GM12878 (cell line): ENCODE measurements at regions not wholly inside any gene's neighbourhood (a gene's known extent, or its start where the extent isn't known, plus 50 kb on each side); places are given as distances from the start of the nearest gene placed in this dataset.

Experiments used
- ATAC-seq: fragments of 200-7000 bp; cut with Tn5 transposase; 3 replicates; pipeline ENCODE4 v1.9.1; 2020; ENCODE audit warnings: mild to moderate bottlenecking, moderate library complexity
- BruUV-seq: library from RNA; stranded (reverse); fragments of 400-500 nt; replicated peaks from 2 replicates; lab custom pipeline; 2021; lab: Mats Ljungman, UMichigan
- CTCF ChIA-PET: fragments of 300-600 bp; sonication (Branson Sonifier 250); formaldehyde crosslinking; extraction: SDS; loops from one replicate; lab custom pipeline; 2021; ENCODE audit warnings: inconsistent platforms; lab: Yijun Ruan, JAX
- POLR2A ChIA-PET: fragments of 350-600 bp; formaldehyde crosslinking; extraction: SDS; loops from one replicate; lab custom pipeline; 2021; ENCODE audit warnings: inconsistent platforms; lab: Charles Lee
- RAD21 ChIA-PET: fragments of 300-600 bp; sonication (Branson Sonifier 250); formaldehyde crosslinking; loops from one replicate; lab custom pipeline; 2023; ENCODE audit warnings: antibody characterized with exemption; ENCODE audit not compliant: unreplicated experiment; lab: Charles Lee
- SMC1A ChIA-PET: fragments of 300-600 bp; sonication (Branson Sonifier 250); formaldehyde crosslinking; loops from one replicate; lab custom pipeline; 2023; ENCODE audit not compliant: unreplicated experiment, uncharacterized antibody; lab: Charles Lee
- DNase-seq: peaks from one replicate; pipeline ENCODE4 v3.0.0-alpha.2; 2011; ENCODE audit warnings: low read depth, low spot score
- FAIRE-seq: peaks from 3 replicates; lab custom pipeline; 2011; peaks lifted over from hg19 to GRCh38; lab: Jason Lieb, UNC
- H2AFZ ChIP-seq: 2 replicates; pipeline ENCODE4 v1.6.0; 2011; ENCODE audit warnings: low read depth, low read length, control low read depth; ENCODE audit not compliant: control insufficient read depth
- H3K27ac ChIP-seq: 2 replicates; pipeline ENCODE4 v1.5.1; 2011; ENCODE audit warnings: control low read depth; ENCODE audit not compliant: control insufficient read depth, insufficient read depth
- H3K27me3 ChIP-seq, 2 experiments: replicated peaks in 1 of 2; 2 replicates each; pipeline versions ENCODE4 v1.6.0 to v1.6.1; 2011; ENCODE audit warnings: low read length in 1 of 2; ENCODE audit not compliant: control insufficient read depth in 2 of 2, insufficient read depth in 2 of 2
- H3K36me3 ChIP-seq, 2 experiments: 2 replicates each; pipeline ENCODE4 v1.5.1; 2011; ENCODE audit warnings: low read length in 1 of 2; ENCODE audit not compliant: control insufficient read depth in 2 of 2, insufficient read depth in 2 of 2
- H3K4me1 ChIP-seq: 2 replicates; pipeline ENCODE4 v1.6.1; 2011; ENCODE audit warnings: mild to moderate bottlenecking, low read length, moderate library complexity, mixed read lengths; ENCODE audit not compliant: control insufficient read depth, insufficient read depth
- H3K4me2 ChIP-seq: 2 replicates; pipeline ENCODE4 v1.6.0; 2011; ENCODE audit warnings: control low read depth; ENCODE audit not compliant: control insufficient read depth, insufficient read depth
- H3K4me3 ChIP-seq: fragments of 200-600 bp; sonication (generic); 2 replicates; pipeline ENCODE4 v1.5.1; 2016
- H3K79me2 ChIP-seq: 2 replicates; pipeline ENCODE4 v1.6.0; 2011; ENCODE audit warnings: low read length; ENCODE audit not compliant: control insufficient read depth, insufficient read depth
- H3K9ac ChIP-seq: 2 replicates; pipeline ENCODE4 v1.8.0; 2011; ENCODE audit warnings: low read length, control low read depth, mixed read lengths; ENCODE audit not compliant: control insufficient read depth, insufficient read depth
- H3K9me3 ChIP-seq: replicated peaks from 3 replicates; pipeline ENCODE4 v1.5.1; 2011; ENCODE audit warnings: mild to moderate bottlenecking, low read length; ENCODE audit not compliant: control insufficient read depth, insufficient read depth
- H4K20me1 ChIP-seq: 2 replicates; pipeline ENCODE4 v1.6.0; 2011; ENCODE audit not compliant: control insufficient read depth, insufficient read depth
- ELK1 ChIP-seq: IDR thresholded peaks from 2 replicates; pipeline ENCODE4 v1.6.1; 2012; ENCODE audit warnings: low read depth, low read length, improper control_type of control experiment
- HSF1 ChIP-seq: fragments of 150-350 bp; IDR thresholded peaks from 2 replicates; pipeline ENCODE4 v1.6.1; 2014; ENCODE audit warnings: mild to moderate bottlenecking, low read depth, low read length
- JUNB ChIP-seq: IDR thresholded peaks from 2 replicates; pipeline ENCODE4 v1.6.1; 2016; ENCODE audit warnings: antibody characterized with exemption, mild to moderate bottlenecking
- POLR2AphosphoS5 ChIP-seq: IDR thresholded peaks from 2 replicates; pipeline ENCODE4 v1.6.1; 2011; ENCODE audit warnings: mild to moderate bottlenecking, low read length, inconsistent platforms
- RB1 ChIP-seq: fragments of 450-650 bp; formaldehyde crosslinking; IDR thresholded peaks from 2 replicates; pipeline ENCODE4 v1.6.1; 2017; ENCODE audit warnings: mild to moderate bottlenecking, borderline replicate concordance
- SREBF1 ChIP-seq: IDR thresholded peaks from 2 replicates; pipeline ENCODE4 v1.6.1; 2012; ENCODE audit warnings: mild to moderate bottlenecking, low read length
- USF2 ChIP-seq: IDR thresholded peaks from 2 replicates; pipeline ENCODE4 v1.6.1; 2011; ENCODE audit warnings: low read depth, low read length, improper control_type of control experiment, borderline replicate concordance
- ZNF384 ChIP-seq: IDR thresholded peaks from 2 replicates; pipeline ENCODE4 v1.6.1; 2012; ENCODE audit warnings: low read depth, mild to moderate bottlenecking, low read length, improper control_type of control experiment, borderline replicate concordance
- WGBS: methylation state at CpG from one replicate; pipeline ENCODE4 v1.1.6; 2016; ENCODE audit warnings: low lambda C conversion rate; ENCODE audit not compliant: insufficient replicate concordance, insufficient coverage; ENCODE audit errors: missing lambda C conversion rate; 5-methylcytosine and 5-hydroxymethylcytosine counted together
- in situ Hi-C: fragments of 300-500 bp; cut with MboI; formaldehyde crosslinking; loops from 9 replicates; pipeline ENCODE4 v1.14.3; 2018; ENCODE audit warnings: mixed read lengths
- intact Hi-C: fragments of 100-400 bp; cut with micrococcal nuclease; formaldehyde crosslinking; loops from one replicate; pipeline ENCODE4 v1.14.2; 2022; ENCODE audit not compliant: unreplicated experiment

- ChIA-PET SMC1A (interaction anchor here (1.0 kb wide), 1 partner anchor 21 kb away, joined by 3 read pairs; no protein-coding TSS in a partner anchor), CTCF (interaction anchor here (0.6 kb wide), 1 partner anchor 11 kb away, joined by 3 read pairs; no protein-coding TSS in a partner anchor), RAD21 (no interaction called here), POLR2A (no interaction called here)
- H3K4me3 ChIP-seq, result no peak overlapping the region
- no peaks in the 10 kb centered on the region for H3K79me2 ChIP-seq
- no peak overlapping the region for H3K9ac ChIP-seq
- no TSS peak for BruUV-seq
- no peak overlapping the region for H3K4me2 ChIP-seq
- in situ Hi-C loops, result no loop called here
- H2AFZ ChIP-seq, result no peak overlapping the region
- ATAC-seq (no peak), FAIRE-seq (no peak), DNase-seq (no peak)
- no peak overlapping the region for H3K27ac ChIP-seq
- H4K20me1 ChIP-seq, result no peaks in the 10 kb centered on the region
- no peaks in the 10 kb centered on the region for H3K27me3 ChIP-seq
- no peaks in the 10 kb centered on the region for H3K4me1 ChIP-seq
- TF ChIP-seq RB1 (no peak), SREBF1 (no peak), ZNF384 (no peak), ELK1 (no peak), HSF1 (no peak), JUNB (no peak), USF2 (no peak), POLR2AphosphoS5 (no peak)
- H3K36me3 ChIP-seq, result no peaks in the 10 kb centered on the region
- intact Hi-C loops, result no loop called here
- no peaks in the 10 kb centered on the region for H3K9me3 ChIP-seq
- 0% methylated on average over 1 of the region's 1 CpG for WGBS
Observed at GRCh38 chr5:145466533-145466932, 368.6 kb downstream of the PRELID2 start.
